WTC11 (cell line): ENCODE measurements at regions not wholly inside any gene's neighbourhood (a gene's known extent, or its start where the extent isn't known, plus 50 kb on each side); places are given as distances from the start of the nearest gene placed in this dataset.

Experiments
- ATAC-seq: fragments of 200-7000 bp; cut with Tn5 transposase; 2 replicates; pipeline ENCODE4 v1.10.0; 2021; ENCODE audit warnings: mild to moderate bottlenecking, moderate library complexity
- CTCF ChIA-PET: fragments of 300-600 bp; sonication (Branson Sonifier 250); formaldehyde crosslinking; loops from one replicate; lab custom pipeline; 2021; ENCODE audit warnings: antibody characterized with exemption; lab: Charles Lee
- POLR2A ChIA-PET: fragments of 350-600 bp; sonication (Branson Sonifier 250); formaldehyde crosslinking; loops from one replicate; lab custom pipeline; 2021; ENCODE audit warnings: antibody characterized with exemption; lab: Charles Lee
- DNase-seq: peaks from one replicate; pipeline ENCODE4 v3.0.0; 2021; ENCODE audit warnings: low spot score
- H3K27ac Mint-ChIP-seq: 2 replicates; pipeline ENCODE4 v1.8.0; 2021; ENCODE audit warnings: mixed read lengths
- H3K27me3 Mint-ChIP-seq: 2 replicates; pipeline ENCODE4 v1.8.0; 2021; ENCODE audit warnings: low read depth, mild to moderate bottlenecking, moderate library complexity, mixed read lengths
- H3K36me3 Mint-ChIP-seq: 2 replicates; pipeline ENCODE4 v1.8.0; 2021; ENCODE audit warnings: mixed read lengths
- H3K4me1 Mint-ChIP-seq: 2 replicates; pipeline ENCODE4 v1.8.0; 2022; ENCODE audit warnings: mixed read lengths
- H3K4me3 Mint-ChIP-seq: 2 replicates; pipeline ENCODE4 v1.8.0; 2021; ENCODE audit warnings: mild to moderate bottlenecking, moderate library complexity, mixed read lengths
- H3K9me3 Mint-ChIP-seq: 2 replicates; pipeline ENCODE4 v1.8.0; 2021; ENCODE audit warnings: mixed read lengths
- ARID4B ChIP-seq: sonication (generic); formaldehyde crosslinking; IDR thresholded peaks from 2 replicates; pipeline ENCODE4 v1.8.0; 2023; ENCODE audit warnings: missing genetic modification reagents, mild to moderate bottlenecking, borderline replicate concordance
- FOXK1 ChIP-seq: sonication (generic); formaldehyde crosslinking; IDR thresholded peaks from 2 replicates; pipeline ENCODE4 v1.8.0; 2022; ENCODE audit warnings: mild to moderate bottlenecking, moderate library complexity, missing genetic modification reagents
- GABPB1 ChIP-seq: sonication (generic); formaldehyde crosslinking; IDR thresholded peaks from 2 replicates; pipeline ENCODE4 v1.8.1; 2023; ENCODE audit warnings: mild to moderate bottlenecking, missing genetic modification reagents
- GRHL2 ChIP-seq: fragments of 250-450 bp; sonication (Bioruptor Pico); IDR thresholded peaks from 2 replicates; pipeline ENCODE4 v1.8.0; 2022; ENCODE audit warnings: mild to moderate bottlenecking, moderate library complexity; ENCODE audit not compliant: insufficient replicate concordance, severe bottlenecking
- JUN ChIP-seq: sonication (generic); formaldehyde crosslinking; IDR thresholded peaks from 2 replicates; pipeline ENCODE4 v1.8.0; 2023; ENCODE audit warnings: mild to moderate bottlenecking, missing genetic modification reagents
- PRRX2 ChIP-seq: fragments of 250-450 bp; sonication (Bioruptor Pico); IDR thresholded peaks from 2 replicates; pipeline ENCODE4 v1.8.0; 2021; ENCODE audit warnings: mild to moderate bottlenecking
- SOX15 ChIP-seq: fragments of 250-450 bp; sonication (Bioruptor Pico); IDR thresholded peaks from 2 replicates; pipeline ENCODE4 v1.9.0; 2021; ENCODE audit warnings: mild to moderate bottlenecking
- TCF7 ChIP-seq: sonication (generic); formaldehyde crosslinking; IDR thresholded peaks from 2 replicates; pipeline ENCODE4 v1.8.0; 2022; ENCODE audit warnings: mild to moderate bottlenecking, low read depth, missing genetic modification reagents, moderate library complexity
- ZNF232 ChIP-seq: sonication (generic); formaldehyde crosslinking; IDR thresholded peaks from 2 replicates; pipeline ENCODE4 v1.8.0; 2022; ENCODE audit warnings: mild to moderate bottlenecking, missing genetic modification reagents
- ZNF263 ChIP-seq: sonication (generic); formaldehyde crosslinking; IDR thresholded peaks from 2 replicates; pipeline ENCODE4 v1.8.1; 2022; ENCODE audit warnings: low read depth, mild to moderate bottlenecking, moderate library complexity, missing genetic modification reagents
- ZNF396 ChIP-seq: fragments of 250-450 bp; sonication (Bioruptor Pico); IDR thresholded peaks from 2 replicates; pipeline ENCODE4 v1.8.0; 2021; ENCODE audit warnings: mild to moderate bottlenecking, moderate library complexity, borderline replicate concordance
- ZNF416 ChIP-seq: fragments of 250-450 bp; sonication (Bioruptor Pico); IDR thresholded peaks from 2 replicates; pipeline ENCODE4 v1.9.0; 2021; ENCODE audit warnings: mild to moderate bottlenecking, inconsistent platforms
- TF ChIP-seq, protein P1 (sequence below): sonication (generic); formaldehyde crosslinking; IDR thresholded peaks from 2 replicates; pipeline ENCODE4 v1.8.0; 2022; ENCODE audit warnings: mild to moderate bottlenecking, missing genetic modification reagents
- TF ChIP-seq, protein P2 (sequence below): sonication (generic); formaldehyde crosslinking; IDR thresholded peaks from 2 replicates; pipeline ENCODE4 v1.8.1; 2023; ENCODE audit warnings: mild to moderate bottlenecking, missing genetic modification reagents, moderate library complexity
- TF ChIP-seq, protein P3 (sequence below): sonication (generic); formaldehyde crosslinking; IDR thresholded peaks from 2 replicates; pipeline ENCODE4 v1.8.1; 2022; ENCODE audit warnings: low read depth, missing genetic modification reagents, borderline replicate concordance
- TF ChIP-seq, protein P4 (sequence below): sonication (generic); formaldehyde crosslinking; IDR thresholded peaks from 2 replicates; pipeline ENCODE4 v1.8.0; 2023; ENCODE audit warnings: missing genetic modification reagents
- TF ChIP-seq, protein P5 (sequence below): sonication (generic); formaldehyde crosslinking; IDR thresholded peaks from 2 replicates; pipeline ENCODE4 v1.8.1; 2023; ENCODE audit warnings: mild to moderate bottlenecking, missing genetic modification reagents, borderline replicate concordance

DNA sequence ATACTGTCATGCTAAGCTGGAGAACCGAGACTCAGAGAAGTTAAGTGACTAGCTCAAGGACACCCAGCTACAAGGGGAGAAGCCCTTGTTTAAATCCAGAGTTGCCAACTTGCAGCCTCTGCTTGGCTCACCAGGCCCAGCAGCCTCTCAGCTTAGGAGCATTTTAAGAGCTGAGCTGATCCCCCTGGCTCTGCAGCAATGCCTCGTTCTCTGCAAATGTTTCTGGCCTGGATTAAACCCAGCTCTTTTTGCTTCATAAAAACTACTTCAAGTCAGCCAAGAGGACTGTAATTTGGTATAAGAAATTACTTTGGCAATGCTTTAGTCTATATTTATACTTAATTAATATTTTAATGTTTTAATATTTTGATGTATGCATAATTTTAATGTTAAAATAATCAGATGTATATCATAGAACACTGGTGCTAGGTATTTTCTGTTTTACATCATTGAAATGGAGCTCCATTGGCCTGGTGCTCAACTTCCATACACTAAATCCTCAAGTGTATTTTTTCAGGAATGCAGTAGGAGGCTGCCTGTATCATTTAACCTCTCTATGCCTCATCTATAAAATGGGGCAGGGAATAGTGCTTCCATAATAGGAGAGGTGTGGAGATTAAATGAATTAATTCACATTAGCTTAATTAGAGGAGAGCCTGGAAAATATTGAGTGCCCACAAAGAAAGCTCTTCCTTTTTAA, 184.2 kb downstream of the EMX2 start:
- H3K4me3 Mint-ChIP-seq = no peak overlapping the region
- H3K27me3 Mint-ChIP-seq = peaks cover 5% of the 10 kb centered on the region; the same call in 1 of the 2 replicates
- ATAC-seq = no peak
- no peak overlapping the region for H3K27ac Mint-ChIP-seq
- ChIA-PET POLR2A (no interaction called here), CTCF (interaction anchor here (2.7 kb wide), 1 partner anchor 15 kb away, joined by 8 read pairs; no protein-coding TSS in a partner anchor)
- no peak for DNase-seq
- H3K36me3 Mint-ChIP-seq = no peaks in the 10 kb centered on the region
- peaks cover 19% of the 10 kb centered on the region for H3K4me1 Mint-ChIP-seq
- TF ChIP-seq ZNF232 (CRISPR knock-in tag) (no peak), TCF7 (CRISPR knock-in tag) (no peak), GABPB1 (no peak), ZNF396 (CRISPR knock-in tag) (no peak), FOXK1 (CRISPR knock-in tag) (no peak), ZNF263 (CRISPR knock-in tag) (no peak), ARID4B (no peak), PRRX2 (CRISPR knock-in tag) (no peak), ZNF416 (CRISPR knock-in tag) (no peak), SOX15 (CRISPR knock-in tag) (no peak), GRHL2 (no peak), JUN (CRISPR knock-in tag) (no peak)
- TF ChIP-seq, protein P1, sequence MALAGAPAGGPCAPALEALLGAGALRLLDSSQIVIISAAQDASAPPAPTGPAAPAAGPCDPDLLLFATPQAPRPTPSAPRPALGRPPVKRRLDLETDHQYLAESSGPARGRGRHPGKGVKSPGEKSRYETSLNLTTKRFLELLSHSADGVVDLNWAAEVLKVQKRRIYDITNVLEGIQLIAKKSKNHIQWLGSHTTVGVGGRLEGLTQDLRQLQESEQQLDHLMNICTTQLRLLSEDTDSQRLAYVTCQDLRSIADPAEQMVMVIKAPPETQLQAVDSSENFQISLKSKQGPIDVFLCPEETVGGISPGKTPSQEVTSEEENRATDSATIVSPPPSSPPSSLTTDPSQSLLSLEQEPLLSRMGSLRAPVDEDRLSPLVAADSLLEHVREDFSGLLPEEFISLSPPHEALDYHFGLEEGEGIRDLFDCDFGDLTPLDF (CRISPR knock-in tag) = no peak
- TF ChIP-seq, protein P2, sequence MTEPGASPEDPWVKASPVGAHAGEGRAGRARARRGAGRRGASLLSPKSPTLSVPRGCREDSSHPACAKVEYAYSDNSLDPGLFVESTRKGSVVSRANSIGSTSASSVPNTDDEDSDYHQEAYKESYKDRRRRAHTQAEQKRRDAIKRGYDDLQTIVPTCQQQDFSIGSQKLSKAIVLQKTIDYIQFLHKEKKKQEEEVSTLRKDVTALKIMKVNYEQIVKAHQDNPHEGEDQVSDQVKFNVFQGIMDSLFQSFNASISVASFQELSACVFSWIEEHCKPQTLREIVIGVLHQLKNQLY (CRISPR knock-in tag) = no peak
- TF ChIP-seq, protein P3, sequence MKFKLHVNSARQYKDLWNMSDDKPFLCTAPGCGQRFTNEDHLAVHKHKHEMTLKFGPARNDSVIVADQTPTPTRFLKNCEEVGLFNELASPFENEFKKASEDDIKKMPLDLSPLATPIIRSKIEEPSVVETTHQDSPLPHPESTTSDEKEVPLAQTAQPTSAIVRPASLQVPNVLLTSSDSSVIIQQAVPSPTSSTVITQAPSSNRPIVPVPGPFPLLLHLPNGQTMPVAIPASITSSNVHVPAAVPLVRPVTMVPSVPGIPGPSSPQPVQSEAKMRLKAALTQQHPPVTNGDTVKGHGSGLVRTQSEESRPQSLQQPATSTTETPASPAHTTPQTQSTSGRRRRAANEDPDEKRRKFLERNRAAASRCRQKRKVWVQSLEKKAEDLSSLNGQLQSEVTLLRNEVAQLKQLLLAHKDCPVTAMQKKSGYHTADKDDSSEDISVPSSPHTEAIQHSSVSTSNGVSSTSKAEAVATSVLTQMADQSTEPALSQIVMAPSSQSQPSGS (CRISPR knock-in tag) = no peak
- TF ChIP-seq, protein P4, sequence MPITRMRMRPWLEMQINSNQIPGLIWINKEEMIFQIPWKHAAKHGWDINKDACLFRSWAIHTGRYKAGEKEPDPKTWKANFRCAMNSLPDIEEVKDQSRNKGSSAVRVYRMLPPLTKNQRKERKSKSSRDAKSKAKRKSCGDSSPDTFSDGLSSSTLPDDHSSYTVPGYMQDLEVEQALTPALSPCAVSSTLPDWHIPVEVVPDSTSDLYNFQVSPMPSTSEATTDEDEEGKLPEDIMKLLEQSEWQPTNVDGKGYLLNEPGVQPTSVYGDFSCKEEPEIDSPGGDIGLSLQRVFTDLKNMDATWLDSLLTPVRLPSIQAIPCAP = no peak
- TF ChIP-seq, protein P5, sequence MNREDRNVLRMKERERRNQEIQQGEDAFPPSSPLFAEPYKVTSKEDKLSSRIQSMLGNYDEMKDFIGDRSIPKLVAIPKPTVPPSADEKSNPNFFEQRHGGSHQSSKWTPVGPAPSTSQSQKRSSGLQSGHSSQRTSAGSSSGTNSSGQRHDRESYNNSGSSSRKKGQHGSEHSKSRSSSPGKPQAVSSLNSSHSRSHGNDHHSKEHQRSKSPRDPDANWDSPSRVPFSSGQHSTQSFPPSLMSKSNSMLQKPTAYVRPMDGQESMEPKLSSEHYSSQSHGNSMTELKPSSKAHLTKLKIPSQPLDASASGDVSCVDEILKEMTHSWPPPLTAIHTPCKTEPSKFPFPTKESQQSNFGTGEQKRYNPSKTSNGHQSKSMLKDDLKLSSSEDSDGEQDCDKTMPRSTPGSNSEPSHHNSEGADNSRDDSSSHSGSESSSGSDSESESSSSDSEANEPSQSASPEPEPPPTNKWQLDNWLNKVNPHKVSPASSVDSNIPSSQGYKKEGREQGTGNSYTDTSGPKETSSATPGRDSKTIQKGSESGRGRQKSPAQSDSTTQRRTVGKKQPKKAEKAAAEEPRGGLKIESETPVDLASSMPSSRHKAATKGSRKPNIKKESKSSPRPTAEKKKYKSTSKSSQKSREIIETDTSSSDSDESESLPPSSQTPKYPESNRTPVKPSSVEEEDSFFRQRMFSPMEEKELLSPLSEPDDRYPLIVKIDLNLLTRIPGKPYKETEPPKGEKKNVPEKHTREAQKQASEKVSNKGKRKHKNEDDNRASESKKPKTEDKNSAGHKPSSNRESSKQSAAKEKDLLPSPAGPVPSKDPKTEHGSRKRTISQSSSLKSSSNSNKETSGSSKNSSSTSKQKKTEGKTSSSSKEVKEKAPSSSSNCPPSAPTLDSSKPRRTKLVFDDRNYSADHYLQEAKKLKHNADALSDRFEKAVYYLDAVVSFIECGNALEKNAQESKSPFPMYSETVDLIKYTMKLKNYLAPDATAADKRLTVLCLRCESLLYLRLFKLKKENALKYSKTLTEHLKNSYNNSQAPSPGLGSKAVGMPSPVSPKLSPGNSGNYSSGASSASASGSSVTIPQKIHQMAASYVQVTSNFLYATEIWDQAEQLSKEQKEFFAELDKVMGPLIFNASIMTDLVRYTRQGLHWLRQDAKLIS (CRISPR knock-in tag) = no peak
- H3K9me3 Mint-ChIP-seq = peaks cover 7% of the 10 kb centered on the region
